ENCODE measurements at regions not wholly inside any gene's neighbourhood (a gene's known extent, or its start where the extent isn't known, plus 50 kb on each side); places are given as distances from the start of the nearest gene placed in this dataset.

GRCh38 chr3:110968076-110968475 is 103.5 kb upstream of the NECTIN3 start:
- peaks cover 48% of the 10 kb centered on the region for H3K36me3 Mint-ChIP-seq (ENCODE audit: low read depth)
- DNase-seq = no peak
- H3K4me1 Mint-ChIP-seq (ENCODE audit: low read depth) = peaks cover 25% of the 10 kb centered on the region
- H3K27me3 Mint-ChIP-seq (ENCODE audit: insufficient read depth) = no peaks in the 10 kb centered on the region
- H3K27ac Mint-ChIP-seq = no peak overlapping the region
- H3K4me3 Mint-ChIP-seq = no peak overlapping the region
- no peak for TF ChIP-seq CTCF (IDR thresholded peaks at IDR 0.05)
- H3K9me3 Mint-ChIP-seq = peaks cover 40% of the 10 kb centered on the region

- no peak overlapping the region for H3K27ac Mint-ChIP-seq
- peaks cover 32% of the 10 kb centered on the region for H3K4me1 Mint-ChIP-seq (ENCODE audit: low read depth)
- no peak overlapping the region for H3K4me3 Mint-ChIP-seq
- peaks cover 39% of the 10 kb centered on the region for H3K36me3 Mint-ChIP-seq (ENCODE audit: low read depth)
- no peak for DNase-seq
- no peaks in the 10 kb centered on the region for H3K27me3 Mint-ChIP-seq (ENCODE audit: insufficient read depth)
- peaks cover 30% of the 10 kb centered on the region for H3K9me3 Mint-ChIP-seq
- no peak for TF ChIP-seq CTCF (IDR thresholded peaks at IDR 0.05)
These were observed 102.1 kb upstream of the NECTIN3 start for GRCh38 chr3:110969229-110970211.

GRCh38 chr3:110971010-110971601 is 100.5 kb upstream of the NECTIN3 start:
- Mint-ChIP-seq H3K27ac (no peak overlapping the region), H3K36me3 (ENCODE audit: low read depth) (peaks cover 23% of the 10 kb centered on the region), H3K9me3 (peaks cover 15% of the 10 kb centered on the region), H3K27me3 (ENCODE audit: insufficient read depth) (no peaks in the 10 kb centered on the region), H3K4me3 (no peak overlapping the region), H3K4me1 (ENCODE audit: low read depth) (peaks cover 23% of the 10 kb centered on the region; the same call in 1 of the 2 replicates)
- DNase-seq = no peak
- no peak for TF ChIP-seq CTCF (IDR thresholded peaks at IDR 0.05)

GRCh38 chr3:110973263-110973895 is 98.2 kb upstream of the NECTIN3 start:
- Mint-ChIP-seq H3K4me3 (peak overlapping the region; percentile 69), H3K36me3 (ENCODE audit: low read depth) (peaks cover 15% of the 10 kb centered on the region), H3K27ac (0 out of 2 replicates have a peak overlapping the region, but pooled peaks have one; percentile 26), H3K9me3 (peaks cover 15% of the 10 kb centered on the region), H3K4me1 (ENCODE audit: low read depth) (peaks cover 23% of the 10 kb centered on the region; the same call in 1 of the 2 replicates), H3K27me3 (ENCODE audit: insufficient read depth) (no peaks in the 10 kb centered on the region; the same call in 1 of the 2 replicates)
- TF ChIP-seq CTCF (IDR thresholded peaks at IDR 0.05) = no peak
- no peak for DNase-seq

GRCh38 chr3:110974902-110975301 is 96.7 kb upstream of the NECTIN3 start:
- peaks cover 5% of the 10 kb centered on the region for H3K9me3 Mint-ChIP-seq
- no peak overlapping the region for H3K4me3 Mint-ChIP-seq
- DNase-seq = no peak
- peaks cover 5% of the 10 kb centered on the region for H3K36me3 Mint-ChIP-seq (ENCODE audit: low read depth)
- H3K27me3 Mint-ChIP-seq (ENCODE audit: insufficient read depth) = no peaks in the 10 kb centered on the region; the same call in 1 of the 2 replicates
- H3K4me1 Mint-ChIP-seq (ENCODE audit: low read depth) = peaks cover 23% of the 10 kb centered on the region; the same call in 1 of the 2 replicates
- H3K27ac Mint-ChIP-seq = no peak overlapping the region
- no peak for TF ChIP-seq CTCF (IDR thresholded peaks at IDR 0.05)

All from HFFc6 (cell line).